ENCODE measurements at regions not wholly inside any gene's neighbourhood (a gene's known extent, or its start where the extent isn't known, plus 50 kb on each side); places are given as distances from the start of the nearest gene placed in this dataset.

GRCh38 chr4:128362760-128363159 lies 75.1 kb upstream of the PGRMC2 start:
- H3K36me3 ChIP-seq: no peaks in the 10 kb centered on the region
- TF ChIP-seq CTCF (IDR thresholded peaks at IDR 0.05; ENCODE audit: low read depth, low read length): no peak
- no peaks in the 10 kb centered on the region for H3K9me3 ChIP-seq (ENCODE audit: severe bottlenecking)
- DNase-seq: no peak
- no peak overlapping the region for H3K4me3 ChIP-seq (ENCODE audit: low read depth, low read length)
- H3K27ac ChIP-seq: no peak overlapping the region
- H3K27me3 ChIP-seq (ENCODE audit: insufficient read depth, low read depth, severe bottlenecking): no peaks in the 10 kb centered on the region

GRCh38 chr4:128359422-128359821 lies 71.8 kb upstream of the PGRMC2 start:
- no peaks in the 10 kb centered on the region for H3K9me3 ChIP-seq (ENCODE audit: severe bottlenecking)
- no peak for DNase-seq
- TF ChIP-seq CTCF (IDR thresholded peaks at IDR 0.05; ENCODE audit: low read depth, low read length): no peak
- H3K36me3 ChIP-seq: no peaks in the 10 kb centered on the region
- no peak overlapping the region for H3K27ac ChIP-seq
- no peaks in the 10 kb centered on the region for H3K27me3 ChIP-seq (ENCODE audit: insufficient read depth, low read depth, severe bottlenecking)
- H3K4me3 ChIP-seq (ENCODE audit: low read depth, low read length): no peak overlapping the region

- H3K9me3 ChIP-seq (ENCODE audit: severe bottlenecking): no peaks in the 10 kb centered on the region
- H3K27ac ChIP-seq: no peak overlapping the region
- no peaks in the 10 kb centered on the region for H3K36me3 ChIP-seq
- no peak for TF ChIP-seq CTCF (IDR thresholded peaks at IDR 0.05; ENCODE audit: low read depth, low read length)
- no peaks in the 10 kb centered on the region for H3K27me3 ChIP-seq (ENCODE audit: insufficient read depth, low read depth, severe bottlenecking)
- no peak overlapping the region for H3K4me3 ChIP-seq (ENCODE audit: low read depth, low read length)
- no peak for DNase-seq
These were observed 71.3 kb upstream of the PGRMC2 start for GRCh38 chr4:128358913-128359279.

- DNase-seq: no peak
- H3K27me3 ChIP-seq (ENCODE audit: insufficient read depth, low read depth, severe bottlenecking): no peaks in the 10 kb centered on the region
- TF ChIP-seq CTCF (IDR thresholded peaks at IDR 0.05; ENCODE audit: low read depth, low read length): no peak
- H3K4me3 ChIP-seq (ENCODE audit: low read depth, low read length): no peak overlapping the region
- no peaks in the 10 kb centered on the region for H3K9me3 ChIP-seq (ENCODE audit: severe bottlenecking)
- H3K27ac ChIP-seq: no peak overlapping the region
- no peaks in the 10 kb centered on the region for H3K36me3 ChIP-seq
These were observed 70.8 kb upstream of the PGRMC2 start for GRCh38 chr4:128358231-128358912.

- no peak for TF ChIP-seq CTCF (IDR thresholded peaks at IDR 0.05; ENCODE audit: low read depth, low read length)
- H3K27ac ChIP-seq: no peak overlapping the region
- no peak for DNase-seq
These were observed 69.7 kb upstream of the PGRMC2 start for GRCh38 chr4:128357286-128357685.

GRCh38 chr4:128355305-128355704 lies 67.7 kb upstream of the PGRMC2 start:
- TF ChIP-seq CTCF (IDR thresholded peaks at IDR 0.05; ENCODE audit: low read depth, low read length): no peak
- no peaks in the 10 kb centered on the region for H3K36me3 ChIP-seq
- H3K9me3 ChIP-seq (ENCODE audit: severe bottlenecking): no peaks in the 10 kb centered on the region
- DNase-seq: no peak
- no peak overlapping the region for H3K4me3 ChIP-seq (ENCODE audit: low read depth, low read length)
- no peak overlapping the region for H3K27ac ChIP-seq
- no peaks in the 10 kb centered on the region for H3K27me3 ChIP-seq (ENCODE audit: insufficient read depth, low read depth, severe bottlenecking)

More at GRCh38 chr4:128357286-128357685, 69.7 kb upstream of the PGRMC2 start:
- no peaks in the 10 kb centered on the region for H3K27me3 ChIP-seq (ENCODE audit: insufficient read depth, low read depth, severe bottlenecking)
- no peaks in the 10 kb centered on the region for H3K36me3 ChIP-seq
- H3K9me3 ChIP-seq (ENCODE audit: severe bottlenecking): no peaks in the 10 kb centered on the region
- no peak overlapping the region for H3K4me3 ChIP-seq (ENCODE audit: low read depth, low read length)
